WTC11 (cell line): ENCODE measurements at regions not wholly inside any gene's neighbourhood (a gene's known extent, or its start where the extent isn't known, plus 50 kb on each side); places are given as distances from the start of the nearest gene placed in this dataset.

Source experiments
- CBFB ChIP-seq: sonication (generic); formaldehyde crosslinking; IDR thresholded peaks from 2 replicates; pipeline ENCODE4 v1.8.1; 2022; ENCODE audit warnings: mild to moderate bottlenecking, low read depth, missing genetic modification reagents
- CTCF ChIP-seq: fragments of 200-600 bp; IDR thresholded peaks from 2 replicates; pipeline ENCODE4 v1.8.0; 2022; ENCODE audit warnings: antibody characterized with exemption
- ESRRA ChIP-seq: sonication (generic); formaldehyde crosslinking; IDR thresholded peaks from 2 replicates; pipeline ENCODE4 v1.8.1; 2022; ENCODE audit warnings: mild to moderate bottlenecking, missing genetic modification reagents, borderline replicate concordance

- TF ChIP-seq CBFB: no peak
- TF ChIP-seq CTCF: no peak
- TF ChIP-seq ESRRA (CRISPR knock-in tag): no peak
Observed at GRCh38 chrX:6757631-6758030, 222.7 kb upstream of the VCX3A start.
